ENCODE measurements at regions not wholly inside any gene's neighbourhood (a gene's known extent, or its start where the extent isn't known, plus 50 kb on each side); places are given as distances from the start of the nearest gene placed in this dataset.

DNA sequence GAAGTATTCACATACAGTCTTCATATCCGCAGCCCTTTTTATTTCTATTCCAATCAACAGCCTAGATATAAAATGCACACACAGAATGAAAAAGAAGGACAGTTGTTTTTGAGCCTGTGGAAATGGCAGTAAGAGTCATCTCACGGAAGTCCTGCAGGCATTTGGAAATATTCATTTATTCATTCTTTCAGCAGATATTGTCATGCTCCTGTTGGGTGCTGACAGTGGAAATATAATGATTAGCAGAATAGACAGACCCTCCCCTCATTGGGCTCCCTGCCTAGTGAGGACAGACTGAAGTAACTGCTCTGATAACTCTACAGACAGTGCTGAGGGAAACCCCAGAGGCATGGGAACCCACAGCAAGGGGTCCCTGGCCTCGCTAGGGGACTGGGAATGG, 392.3 kb downstream of the FOXO1 start:
- Mint-ChIP-seq H3K9me3 (ENCODE audit: unreplicated experiment) (no peaks in the 10 kb centered on the region), H3K27me3 (ENCODE audit: low read depth, unreplicated experiment) (peaks cover 3% of the 10 kb centered on the region), H3K4me1 (ENCODE audit: low read depth, unreplicated experiment) (peaks cover 29% of the 10 kb centered on the region), H3K27ac (ENCODE audit: unreplicated experiment) (no peak overlapping the region), H3K4me3 (ENCODE audit: unreplicated experiment) (no peak overlapping the region), H3K36me3 (ENCODE audit: low read depth, unreplicated experiment) (no peaks in the 10 kb centered on the region)
- Histone ChIP-seq H3K79me2 (ENCODE audit: insufficient read depth, low read length) (no peaks in the 10 kb centered on the region), H3K4me2 (ENCODE audit: low read length) (no peak overlapping the region), H3K4me3 (ENCODE audit: insufficient read depth, low read depth, low read length) (no peak overlapping the region), H3K27me3 (ENCODE audit: insufficient read depth, low read length) (no peaks in the 10 kb centered on the region), H3K36me3 (ENCODE audit: insufficient read depth, low read length) (no peaks in the 10 kb centered on the region), H3K9ac (ENCODE audit: low read length) (no peak overlapping the region), H4K20me1 (ENCODE audit: insufficient read depth, low read length) (no peaks in the 10 kb centered on the region), H3K27ac (ENCODE audit: low read depth, low read length) (no peak overlapping the region), H3K4me1 (ENCODE audit: insufficient read depth, low read length) (peaks cover 23% of the 10 kb centered on the region), H3K9me3 (ENCODE audit: insufficient read depth, low read depth, low read length) (no peaks in the 10 kb centered on the region), H2AFZ (ENCODE audit: low read depth, low read length) (no peak overlapping the region)
- DNase-seq (ENCODE audit: low read depth) (no peak), FAIRE-seq (no peak)
- no peak for TF ChIP-seq EZH2 (IDR thresholded peaks at IDR 0.05; ENCODE audit: insufficient read depth, low read length)
- TF ChIP-seq, protein P1, sequence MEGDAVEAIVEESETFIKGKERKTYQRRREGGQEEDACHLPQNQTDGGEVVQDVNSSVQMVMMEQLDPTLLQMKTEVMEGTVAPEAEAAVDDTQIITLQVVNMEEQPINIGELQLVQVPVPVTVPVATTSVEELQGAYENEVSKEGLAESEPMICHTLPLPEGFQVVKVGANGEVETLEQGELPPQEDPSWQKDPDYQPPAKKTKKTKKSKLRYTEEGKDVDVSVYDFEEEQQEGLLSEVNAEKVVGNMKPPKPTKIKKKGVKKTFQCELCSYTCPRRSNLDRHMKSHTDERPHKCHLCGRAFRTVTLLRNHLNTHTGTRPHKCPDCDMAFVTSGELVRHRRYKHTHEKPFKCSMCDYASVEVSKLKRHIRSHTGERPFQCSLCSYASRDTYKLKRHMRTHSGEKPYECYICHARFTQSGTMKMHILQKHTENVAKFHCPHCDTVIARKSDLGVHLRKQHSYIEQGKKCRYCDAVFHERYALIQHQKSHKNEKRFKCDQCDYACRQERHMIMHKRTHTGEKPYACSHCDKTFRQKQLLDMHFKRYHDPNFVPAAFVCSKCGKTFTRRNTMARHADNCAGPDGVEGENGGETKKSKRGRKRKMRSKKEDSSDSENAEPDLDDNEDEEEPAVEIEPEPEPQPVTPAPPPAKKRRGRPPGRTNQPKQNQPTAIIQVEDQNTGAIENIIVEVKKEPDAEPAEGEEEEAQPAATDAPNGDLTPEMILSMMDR (IDR thresholded peaks at IDR 0.05; ENCODE audit: insufficient read depth, low read depth, low read length): no peak

DNA sequence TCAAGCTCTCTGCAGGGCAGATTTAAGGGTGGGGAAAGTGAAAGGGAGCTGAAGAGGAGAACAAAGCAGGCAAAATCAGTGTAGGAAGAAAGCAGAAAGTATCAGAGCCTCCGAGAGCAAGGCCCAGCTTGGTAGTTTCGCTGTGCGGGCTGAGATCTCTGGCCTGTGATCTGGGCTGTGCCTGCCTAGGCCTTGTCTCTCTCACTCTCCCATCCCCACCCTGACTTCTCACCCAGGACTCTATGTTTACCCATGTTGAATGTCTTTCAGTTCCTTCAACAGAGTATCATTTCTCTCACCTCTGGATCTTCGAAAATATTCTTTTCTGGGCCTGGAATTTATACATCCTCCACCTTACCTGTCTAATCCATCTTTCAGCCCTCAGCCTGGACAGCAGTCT, 391.3 kb downstream of the FOXO1 start:
- H3K9ac ChIP-seq (ENCODE audit: low read length): no peak overlapping the region
- Mint-ChIP-seq H3K9me3 (ENCODE audit: unreplicated experiment) (no peaks in the 10 kb centered on the region), H3K27ac (ENCODE audit: unreplicated experiment) (peak overlapping the region; percentile 30), H3K4me1 (ENCODE audit: low read depth, unreplicated experiment) (peaks cover 26% of the 10 kb centered on the region), H3K27me3 (ENCODE audit: low read depth, unreplicated experiment) (peaks cover 3% of the 10 kb centered on the region), H3K4me3 (ENCODE audit: unreplicated experiment) (no peak overlapping the region), H3K36me3 (ENCODE audit: low read depth, unreplicated experiment) (no peaks in the 10 kb centered on the region)
- no peaks in the 10 kb centered on the region for H3K9me3 ChIP-seq (ENCODE audit: insufficient read depth, low read depth, low read length)
- peak overlapping the region; percentile 28 for H3K4me2 ChIP-seq (ENCODE audit: low read length)
- DNase-seq (ENCODE audit: low read depth) (no peak), FAIRE-seq (no peak)
- H3K79me2 ChIP-seq (ENCODE audit: insufficient read depth, low read length): no peaks in the 10 kb centered on the region
- no peak overlapping the region for H3K4me3 ChIP-seq (ENCODE audit: insufficient read depth, low read depth, low read length)
- TF ChIP-seq EZH2 (IDR thresholded peaks at IDR 0.05; ENCODE audit: insufficient read depth, low read length): no peak
- TF ChIP-seq, protein P1 (IDR thresholded peaks at IDR 0.05; ENCODE audit: insufficient read depth, low read depth, low read length): no peak
- no peaks in the 10 kb centered on the region for H3K36me3 ChIP-seq (ENCODE audit: insufficient read depth, low read length)
- H3K27me3 ChIP-seq (ENCODE audit: insufficient read depth, low read length): no peaks in the 10 kb centered on the region
- H4K20me1 ChIP-seq (ENCODE audit: insufficient read depth, low read length): no peaks in the 10 kb centered on the region
- peaks cover 23% of the 10 kb centered on the region for H3K4me1 ChIP-seq (ENCODE audit: insufficient read depth, low read length)
- H2AFZ ChIP-seq (ENCODE audit: low read depth, low read length): no peak overlapping the region
- H3K27ac ChIP-seq (ENCODE audit: low read depth, low read length): no peak overlapping the region

DNA sequence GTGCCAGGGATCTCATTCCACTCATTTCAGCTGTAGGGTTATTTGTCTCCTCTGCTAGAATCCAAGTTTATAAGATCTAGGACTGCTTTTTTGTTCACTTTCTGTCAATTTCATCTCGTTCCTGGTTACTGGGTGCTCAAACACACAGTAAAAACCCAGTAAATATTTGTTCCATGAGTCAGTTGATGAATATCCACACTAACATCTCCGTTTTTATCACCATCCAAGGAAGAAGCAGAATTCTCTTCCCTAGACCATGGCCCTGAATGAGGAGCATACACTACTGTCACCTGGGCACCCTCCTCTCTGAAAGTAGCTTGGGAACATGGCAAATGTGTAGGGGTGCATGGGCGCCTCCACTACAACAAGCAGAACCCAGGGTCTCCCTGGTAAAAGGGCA, 390.8 kb downstream of the FOXO1 start:
- Mint-ChIP-seq H3K4me1 (ENCODE audit: low read depth, unreplicated experiment) (peaks cover 26% of the 10 kb centered on the region), H3K27me3 (ENCODE audit: low read depth, unreplicated experiment) (peaks cover 3% of the 10 kb centered on the region), H3K9me3 (ENCODE audit: unreplicated experiment) (no peaks in the 10 kb centered on the region), H3K36me3 (ENCODE audit: low read depth, unreplicated experiment) (no peaks in the 10 kb centered on the region), H3K4me3 (ENCODE audit: unreplicated experiment) (peak overlapping the region; percentile 45), H3K27ac (ENCODE audit: unreplicated experiment) (peak overlapping the region; percentile 15)
- no peaks in the 10 kb centered on the region for H3K36me3 ChIP-seq (ENCODE audit: insufficient read depth, low read length)
- no peaks in the 10 kb centered on the region for H4K20me1 ChIP-seq (ENCODE audit: insufficient read depth, low read length)
- no peak overlapping the region for H2AFZ ChIP-seq (ENCODE audit: low read depth, low read length)
- no peaks in the 10 kb centered on the region for H3K27me3 ChIP-seq (ENCODE audit: insufficient read depth, low read length)
- no peak overlapping the region for H3K4me3 ChIP-seq (ENCODE audit: insufficient read depth, low read depth, low read length)
- no peaks in the 10 kb centered on the region for H3K9me3 ChIP-seq (ENCODE audit: insufficient read depth, low read depth, low read length)
- peak overlapping the region; percentile 28 for H3K4me2 ChIP-seq (ENCODE audit: low read length)
- DNase-seq (ENCODE audit: low read depth) (peak; percentile 49), FAIRE-seq (peak; percentile 59)
- peaks cover 23% of the 10 kb centered on the region for H3K4me1 ChIP-seq (ENCODE audit: insufficient read depth, low read length)
- no peaks in the 10 kb centered on the region for H3K79me2 ChIP-seq (ENCODE audit: insufficient read depth, low read length)
- H3K9ac ChIP-seq (ENCODE audit: low read length): no peak overlapping the region
- no peak overlapping the region for H3K27ac ChIP-seq (ENCODE audit: low read depth, low read length)
- TF ChIP-seq, protein P1 (IDR thresholded peaks at IDR 0.05; ENCODE audit: insufficient read depth, low read depth, low read length): no peak
- TF ChIP-seq EZH2 (IDR thresholded peaks at IDR 0.05; ENCODE audit: insufficient read depth, low read length): no peak

All from astrocyte (in vitro differentiated cells and primary cell).